DOHH2 (cell line): ENCODE measurements at regions not wholly inside any gene's neighbourhood (a gene's known extent, or its start where the extent isn't known, plus 50 kb on each side); places are given as distances from the start of the nearest gene placed in this dataset.

Experiments
- CTCF ChIP-seq: fragments of 200-600 bp; sonication (generic); IDR thresholded peaks from one replicate; pipeline ENCODE4 v1.5.1; 2014; ENCODE audit warnings: antibody characterized with exemption, mild to moderate bottlenecking, low read depth, low read length; ENCODE audit not compliant: poor library complexity, severe bottlenecking
- EZH2phosphoT487 ChIP-seq: fragments of 200-600 bp; sonication (generic); IDR thresholded peaks from 2 replicates; pipeline ENCODE4 v1.6.1; 2017; ENCODE audit warnings: borderline replicate concordance, mild to moderate bottlenecking, antibody characterized with exemption, low read length, moderate library complexity, mixed read lengths

- TF ChIP-seq CTCF (no peak), EZH2phosphoT487 (no peak)
These were observed 308.9 kb downstream of the MN1 start for GRCh38 chr22:27492566-27493201.
